LNCaP clone FGC (cell line): ENCODE measurements at regions not wholly inside any gene's neighbourhood (a gene's known extent, or its start where the extent isn't known, plus 50 kb on each side); places are given as distances from the start of the nearest gene placed in this dataset.

Experiments used
- DNase-seq: peaks from one replicate; pipeline ENCODE4 v3.0.0-alpha.2; 2011; ENCODE audit warnings: low read depth
- H3K4me3 ChIP-seq: 2 replicates; pipeline ENCODE4 v1.5.1; 2011; ENCODE audit warnings: mild to moderate bottlenecking, low read depth, low read length, control low read depth
- TF ChIP-seq, protein P1 (sequence below): IDR thresholded peaks from 2 replicates; pipeline ENCODE4 v1.5.1; 2012; ENCODE audit warnings: mild to moderate bottlenecking; ENCODE audit not compliant: control insufficient read depth, insufficient read depth; ENCODE audit errors: extremely low read depth

DNA sequence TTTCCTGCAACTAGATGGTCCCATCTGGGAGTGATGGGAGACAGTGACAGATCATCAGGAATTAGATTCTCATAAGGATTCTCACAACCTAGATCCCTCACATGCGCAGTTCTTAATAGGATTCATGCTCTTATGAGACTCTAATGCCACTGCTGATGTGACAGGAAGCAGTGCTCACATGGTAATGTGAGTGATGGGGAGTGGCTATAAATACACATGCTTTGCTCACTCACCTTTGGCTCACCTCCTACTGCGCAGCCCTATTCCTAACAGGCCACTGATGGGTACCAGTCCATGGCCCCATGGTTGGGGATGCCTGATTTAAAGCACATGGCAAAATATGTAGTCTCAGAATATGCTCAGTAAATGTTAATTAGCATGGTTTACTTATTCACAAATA lies 80.6 kb upstream of the MBOAT1 start:
- no peak for DNase-seq
- TF ChIP-seq, protein P1, sequence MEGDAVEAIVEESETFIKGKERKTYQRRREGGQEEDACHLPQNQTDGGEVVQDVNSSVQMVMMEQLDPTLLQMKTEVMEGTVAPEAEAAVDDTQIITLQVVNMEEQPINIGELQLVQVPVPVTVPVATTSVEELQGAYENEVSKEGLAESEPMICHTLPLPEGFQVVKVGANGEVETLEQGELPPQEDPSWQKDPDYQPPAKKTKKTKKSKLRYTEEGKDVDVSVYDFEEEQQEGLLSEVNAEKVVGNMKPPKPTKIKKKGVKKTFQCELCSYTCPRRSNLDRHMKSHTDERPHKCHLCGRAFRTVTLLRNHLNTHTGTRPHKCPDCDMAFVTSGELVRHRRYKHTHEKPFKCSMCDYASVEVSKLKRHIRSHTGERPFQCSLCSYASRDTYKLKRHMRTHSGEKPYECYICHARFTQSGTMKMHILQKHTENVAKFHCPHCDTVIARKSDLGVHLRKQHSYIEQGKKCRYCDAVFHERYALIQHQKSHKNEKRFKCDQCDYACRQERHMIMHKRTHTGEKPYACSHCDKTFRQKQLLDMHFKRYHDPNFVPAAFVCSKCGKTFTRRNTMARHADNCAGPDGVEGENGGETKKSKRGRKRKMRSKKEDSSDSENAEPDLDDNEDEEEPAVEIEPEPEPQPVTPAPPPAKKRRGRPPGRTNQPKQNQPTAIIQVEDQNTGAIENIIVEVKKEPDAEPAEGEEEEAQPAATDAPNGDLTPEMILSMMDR: no peak
- H3K4me3 ChIP-seq: no peak overlapping the region

DNA sequence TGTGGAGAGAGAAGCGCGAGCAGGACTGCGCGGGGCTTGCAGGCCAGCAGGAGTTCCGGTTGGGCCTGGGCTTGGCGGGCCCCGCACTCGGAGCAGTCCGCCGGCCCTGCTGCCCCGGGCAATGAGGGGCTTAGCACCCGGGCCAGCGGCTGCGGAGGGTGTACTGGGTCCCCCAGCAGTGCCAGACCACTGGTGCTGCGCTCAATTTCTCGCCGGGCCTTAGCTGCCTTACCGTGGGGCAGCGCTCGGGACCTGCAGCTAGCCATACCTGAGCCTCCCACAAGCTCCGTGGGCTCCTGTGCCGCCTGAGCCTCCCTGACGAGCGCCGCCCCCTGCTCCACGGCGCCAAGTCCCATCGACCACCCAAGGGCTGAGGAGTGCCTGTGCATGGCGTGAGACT lies 89.0 kb upstream of the MBOAT1 start:
- DNase-seq: no peak
- TF ChIP-seq, protein P1: no peak
- no peak overlapping the region for H3K4me3 ChIP-seq

DNA sequence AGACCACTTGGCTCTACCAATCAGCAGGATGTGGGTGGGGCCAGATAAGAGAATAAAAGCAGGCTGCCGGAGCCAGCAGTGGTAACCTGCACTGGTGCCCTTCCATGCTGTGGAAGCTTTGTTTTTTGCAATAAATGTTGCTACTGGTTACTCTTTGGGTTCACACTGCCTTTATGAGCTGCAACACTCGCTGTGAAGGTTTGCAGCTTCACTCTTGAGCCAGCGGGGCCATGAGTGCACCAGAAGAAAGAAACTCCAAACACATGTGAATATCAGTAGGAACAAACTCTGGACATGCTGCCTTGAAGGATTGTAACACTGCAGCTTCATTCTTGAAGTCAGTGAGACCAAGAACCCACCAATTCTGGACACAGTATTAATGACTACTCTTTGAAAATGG lies 89.9 kb upstream of the MBOAT1 start:
- H3K4me3 ChIP-seq: no peak overlapping the region
- TF ChIP-seq, protein P1: no peak
- no peak for DNase-seq

DNA sequence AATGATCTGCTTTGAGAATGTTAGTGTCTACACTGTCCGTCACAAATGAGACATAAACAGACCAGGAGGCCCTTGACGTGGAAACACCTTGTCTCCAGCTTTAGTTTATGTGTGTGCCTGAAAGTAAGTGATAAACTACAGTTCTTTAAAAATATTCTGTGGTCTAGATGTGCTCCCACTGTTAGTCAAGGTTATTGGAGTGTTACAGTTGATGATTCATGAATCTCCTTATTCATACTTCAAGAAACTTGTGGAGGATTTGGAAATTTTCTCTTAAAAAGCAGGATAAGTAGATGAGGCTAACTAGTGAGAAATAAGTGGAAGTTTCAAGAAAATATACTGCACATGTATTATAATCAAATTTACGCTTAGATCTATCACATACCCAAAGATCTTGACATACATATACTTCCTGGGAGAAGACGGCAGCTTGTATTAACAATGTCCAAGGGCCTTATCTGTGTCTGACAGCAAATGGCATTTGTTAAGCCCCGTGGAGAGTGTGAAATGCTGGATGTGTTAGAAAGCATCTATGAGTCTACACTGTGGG lies 90.5 kb upstream of the MBOAT1 start:
- no peak overlapping the region for H3K4me3 ChIP-seq
- TF ChIP-seq, protein P1: no peak
- DNase-seq: no peak

DNA sequence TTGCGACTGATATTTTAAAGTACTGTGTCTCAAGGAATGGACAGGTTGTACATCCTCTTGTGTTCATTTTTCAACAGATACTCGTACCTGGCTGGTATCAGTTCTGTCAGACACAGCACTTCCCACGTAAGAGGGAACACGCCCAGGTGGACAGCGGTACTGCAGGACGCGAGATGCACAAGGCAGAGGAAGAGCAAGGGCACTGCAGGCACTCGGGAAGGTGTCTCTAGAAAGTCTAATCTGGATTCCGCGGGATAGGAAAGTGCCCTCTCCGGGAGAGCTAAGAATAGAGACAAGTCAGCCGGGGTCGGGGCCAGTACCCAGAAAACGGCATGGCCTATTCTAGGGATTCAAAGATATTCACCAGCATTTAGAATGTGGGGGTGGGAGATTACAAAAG lies 94.2 kb upstream of the MBOAT1 start:
- no peak for DNase-seq
- TF ChIP-seq, protein P1: no peak
- H3K4me3 ChIP-seq: no peak overlapping the region

DNA sequence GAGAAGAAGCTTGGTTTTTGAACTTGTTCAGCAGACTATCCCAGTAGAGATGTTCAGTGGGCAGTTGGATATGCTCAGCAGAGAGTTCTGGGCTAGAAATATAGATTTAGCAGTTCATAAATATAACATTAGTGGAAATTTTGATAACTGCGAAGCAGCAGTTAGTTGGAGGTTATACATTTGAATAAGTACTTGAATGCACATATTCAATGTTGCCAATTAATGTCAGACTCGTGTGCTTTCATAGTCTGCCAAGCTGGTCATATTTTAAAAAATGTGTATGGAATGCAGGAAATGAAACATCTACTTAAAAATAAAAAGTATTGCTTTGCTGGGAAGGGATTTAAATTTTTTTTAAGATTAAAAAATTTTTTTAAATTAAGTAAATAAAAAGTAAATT lies 92.5 kb upstream of the E2F3 start:
- TF ChIP-seq, protein P1: no peak
- H3K4me3 ChIP-seq: no peak overlapping the region

DNA sequence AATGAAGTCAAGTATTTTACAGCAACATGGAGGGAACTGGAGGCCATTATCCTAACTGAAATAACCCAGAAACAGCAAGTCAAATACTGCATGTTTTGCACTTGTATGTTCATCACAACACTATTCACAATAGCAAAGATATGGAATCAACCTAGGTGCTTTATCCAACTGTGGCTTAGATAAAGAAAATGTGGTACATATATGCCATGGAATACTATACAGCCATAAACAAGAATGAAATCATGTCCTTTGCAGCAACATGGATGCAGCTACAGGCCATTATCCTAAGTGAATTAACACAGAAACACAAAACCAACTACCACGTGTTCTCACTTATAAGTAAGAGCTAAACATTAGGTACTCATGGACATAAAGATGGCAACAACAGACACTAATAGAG lies 91.5 kb upstream of the E2F3 start:
- TF ChIP-seq, protein P1: no peak
- H3K4me3 ChIP-seq: no peak overlapping the region
- DNase-seq: no peak

More for the DNA sequence above, 92.5 kb upstream of the E2F3 start:
- no peak for DNase-seq
